OCI-LY1 (cell line): ENCODE measurements at regions not wholly inside any gene's neighbourhood (a gene's known extent, or its start where the extent isn't known, plus 50 kb on each side); places are given as distances from the start of the nearest gene placed in this dataset.

ENCODE experiments used
- EZH2 ChIP-seq: fragments of 200-600 bp; sonication (generic), shearing (Covaris generic); IDR thresholded peaks from 2 replicates; pipeline ENCODE4 v1.8.0; 2017; ENCODE audit warnings: borderline replicate concordance, mixed run types, mild to moderate bottlenecking, antibody characterized with exemption, low read length, moderate library complexity, mixed read lengths
- TF ChIP-seq, protein P1 (sequence below): fragments of 200-600 bp; sonication (generic), shearing (Covaris generic); IDR thresholded peaks from 2 replicates; pipeline ENCODE4 v1.5.1; 2017; ENCODE audit warnings: mild to moderate bottlenecking, antibody characterized with exemption, low read length, moderate library complexity, mixed read lengths

DNA sequence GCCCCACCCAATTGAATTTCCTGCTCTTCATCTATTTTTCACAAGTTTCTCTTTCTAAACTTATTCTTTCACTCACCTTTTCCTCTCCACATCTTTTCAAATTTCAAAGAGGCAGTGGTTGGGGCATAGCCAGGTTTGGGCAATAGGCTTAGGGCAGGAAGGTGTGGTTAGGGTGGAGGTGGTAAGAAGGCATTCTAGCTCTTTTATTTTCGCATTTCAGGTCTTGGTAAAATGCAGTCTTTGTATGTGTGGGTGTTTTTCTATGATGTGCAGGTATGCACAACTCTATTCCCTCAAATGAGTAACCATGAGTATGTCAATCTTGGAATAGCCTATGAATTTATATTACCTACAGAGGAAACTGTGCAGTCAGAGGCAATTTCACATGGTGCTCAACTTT lies 129.8 kb upstream of the IFNE start:
- TF ChIP-seq, protein P1, sequence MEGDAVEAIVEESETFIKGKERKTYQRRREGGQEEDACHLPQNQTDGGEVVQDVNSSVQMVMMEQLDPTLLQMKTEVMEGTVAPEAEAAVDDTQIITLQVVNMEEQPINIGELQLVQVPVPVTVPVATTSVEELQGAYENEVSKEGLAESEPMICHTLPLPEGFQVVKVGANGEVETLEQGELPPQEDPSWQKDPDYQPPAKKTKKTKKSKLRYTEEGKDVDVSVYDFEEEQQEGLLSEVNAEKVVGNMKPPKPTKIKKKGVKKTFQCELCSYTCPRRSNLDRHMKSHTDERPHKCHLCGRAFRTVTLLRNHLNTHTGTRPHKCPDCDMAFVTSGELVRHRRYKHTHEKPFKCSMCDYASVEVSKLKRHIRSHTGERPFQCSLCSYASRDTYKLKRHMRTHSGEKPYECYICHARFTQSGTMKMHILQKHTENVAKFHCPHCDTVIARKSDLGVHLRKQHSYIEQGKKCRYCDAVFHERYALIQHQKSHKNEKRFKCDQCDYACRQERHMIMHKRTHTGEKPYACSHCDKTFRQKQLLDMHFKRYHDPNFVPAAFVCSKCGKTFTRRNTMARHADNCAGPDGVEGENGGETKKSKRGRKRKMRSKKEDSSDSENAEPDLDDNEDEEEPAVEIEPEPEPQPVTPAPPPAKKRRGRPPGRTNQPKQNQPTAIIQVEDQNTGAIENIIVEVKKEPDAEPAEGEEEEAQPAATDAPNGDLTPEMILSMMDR: no peak
- TF ChIP-seq EZH2: no peak
